Cardiac muscle cell (in vitro differentiated cells and primary cell): ENCODE measurements at regions not wholly inside any gene's neighbourhood (a gene's known extent, or its start where the extent isn't known, plus 50 kb on each side); places are given as distances from the start of the nearest gene placed in this dataset.

Experiments used
- DNase-seq, 2 donors: peaks; one replicate each; pipeline versions ENCODE4 v3.0.0 to v3.0.0-alpha.2; 2010 to 2017; ENCODE audit warnings: low read depth in 1 of 2, low spot score in 1 of 2
- H3K27ac ChIP-seq: fragments of 200-600 bp; sonication (generic); 2 replicates; pipeline ENCODE4 v1.5.1; 2016
- H3K27me3 ChIP-seq: fragments of 200-600 bp; sonication (generic); 2 replicates; pipeline ENCODE4 v1.6.0; 2016; ENCODE audit warnings: control low read depth
- H3K36me3 ChIP-seq: fragments of 200-600 bp; sonication (generic); 2 replicates; pipeline ENCODE4 v1.5.1; 2016; ENCODE audit warnings: control low read depth
- H3K4me1 ChIP-seq: fragments of 200-600 bp; sonication (generic); 2 replicates; pipeline ENCODE4 v1.8.1; 2017; ENCODE audit warnings: low read depth, mild to moderate bottlenecking, mixed run types
- H3K4me3 ChIP-seq: fragments of 200-600 bp; sonication (generic); 2 replicates; pipeline ENCODE4 v1.5.1; 2016; ENCODE audit warnings: mild to moderate bottlenecking
- H3K9me3 ChIP-seq: fragments of 200-600 bp; sonication (generic); 2 replicates; pipeline ENCODE4 v1.5.1; 2017; ENCODE audit warnings: low read depth, mild to moderate bottlenecking, control low read depth
- CTCF ChIP-seq: IDR thresholded peaks from 2 replicates; pipeline ENCODE4 v1.5.1; 2012; ENCODE audit warnings: low read depth, mild to moderate bottlenecking, low read length

GRCh38 chr1:65512967-65513780 is 92.7 kb downstream of the LEPR start:
- Histone ChIP-seq H3K27me3 (no peaks in the 10 kb centered on the region), H3K4me1 (no peaks in the 10 kb centered on the region), H3K4me3 (no peak overlapping the region), H3K36me3 (no peaks in the 10 kb centered on the region), H3K9me3 (no peaks in the 10 kb centered on the region), H3K27ac (no peak overlapping the region)
- no peak for DNase-seq
- no peak for TF ChIP-seq CTCF

GRCh38 chr1:65514041-65514440 is 93.6 kb downstream of the LEPR start:
- no peak overlapping the region for H3K4me3 ChIP-seq
- no peaks in the 10 kb centered on the region for H3K27me3 ChIP-seq
- DNase-seq = peak in 1 of 2 donors; percentile 52
- no peaks in the 10 kb centered on the region for H3K9me3 ChIP-seq
- TF ChIP-seq CTCF = no peak
- H3K4me1 ChIP-seq = no peaks in the 10 kb centered on the region
- H3K36me3 ChIP-seq = no peaks in the 10 kb centered on the region
- H3K27ac ChIP-seq = no peak overlapping the region

- Histone ChIP-seq H3K36me3 (no peaks in the 10 kb centered on the region), H3K4me1 (no peaks in the 10 kb centered on the region), H3K4me3 (peak overlapping the region; percentile 39), H3K9me3 (no peaks in the 10 kb centered on the region), H3K27ac (no peak overlapping the region), H3K27me3 (peaks cover 49% of the 10 kb centered on the region)
- no peak for TF ChIP-seq CTCF
- DNase-seq = no peak
Measured at GRCh38 chr1:65524931-65525265, 104.4 kb downstream of the LEPR start.

DNA sequence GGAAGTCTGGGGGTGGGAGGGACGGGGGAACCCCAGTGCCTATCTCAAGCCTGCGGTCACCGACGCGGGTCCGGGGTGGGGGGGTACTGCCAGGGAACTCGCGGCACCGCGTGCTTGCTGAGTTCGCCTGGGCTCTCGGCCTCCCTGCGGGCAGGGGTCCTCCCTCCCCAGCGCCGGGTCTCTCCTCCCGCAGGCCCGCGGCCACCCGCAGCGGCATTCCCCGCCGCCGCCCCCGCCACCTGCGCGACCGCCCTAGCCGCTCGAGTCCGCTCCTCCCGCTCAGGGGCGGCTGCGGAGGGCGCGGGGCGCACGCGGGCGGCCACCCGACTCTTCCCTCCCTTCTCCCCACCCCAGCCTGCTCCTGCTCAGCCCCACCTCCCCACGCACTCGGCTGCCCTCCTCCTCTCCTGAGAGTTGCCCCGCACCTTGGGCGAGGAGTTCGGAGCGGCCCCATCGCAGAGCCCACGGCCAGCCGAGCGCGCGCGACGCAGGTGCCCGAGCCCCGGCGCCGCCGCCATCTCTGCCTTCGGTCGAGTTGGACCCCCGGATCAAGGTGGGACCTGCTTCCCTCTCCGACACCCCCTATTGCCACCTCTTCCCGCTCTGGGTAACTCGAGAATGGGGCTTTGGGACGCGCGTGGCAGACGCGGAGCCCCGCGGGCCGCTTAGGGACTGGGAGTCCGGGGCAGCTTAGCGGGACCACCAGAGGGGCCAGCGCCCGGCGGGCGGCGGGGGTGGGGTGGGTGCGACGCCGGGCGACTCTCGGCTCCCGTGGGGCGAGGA is 105.0 kb downstream of the LEPR start:
- H3K36me3 ChIP-seq = no peaks in the 10 kb centered on the region
- H3K27ac ChIP-seq = no peak overlapping the region
- no peak for TF ChIP-seq CTCF
- no peaks in the 10 kb centered on the region for H3K4me1 ChIP-seq
- peaks cover 49% of the 10 kb centered on the region for H3K27me3 ChIP-seq
- peak; percentile 32 to 51 for DNase-seq
- peak overlapping the region; percentile 39 for H3K4me3 ChIP-seq
- no peaks in the 10 kb centered on the region for H3K9me3 ChIP-seq

GRCh38 chr1:65526049-65526556 is 105.6 kb downstream of the LEPR start:
- no peak for TF ChIP-seq CTCF
- Histone ChIP-seq H3K36me3 (no peaks in the 10 kb centered on the region), H3K9me3 (no peaks in the 10 kb centered on the region), H3K27me3 (peaks cover 49% of the 10 kb centered on the region), H3K27ac (no peak overlapping the region), H3K4me3 (peak overlapping the region; percentile 39), H3K4me1 (no peaks in the 10 kb centered on the region)
- DNase-seq = no peak
